Stomach (tissue), 8 donors: ENCODE measurements at regions not wholly inside any gene's neighbourhood (a gene's known extent, or its start where the extent isn't known, plus 50 kb on each side); places are given as distances from the start of the nearest gene placed in this dataset.
A peak's percentile ranks its signal among the peaks of the same experiment; 100 is the strongest.

Experiments
- DNase-seq, 2 donors: peaks; one replicate each; pipeline versions ENCODE4 v3.0.0 to v3.0.0-alpha.2; 2013 to 2019
- H3K27ac ChIP-seq, 5 donors: fragments of 200-600 bp in 4 of 5; sonication (generic) in 4 of 5; one replicate each; pipeline ENCODE4 v1.5.1; 2013 to 2019; ENCODE audit warnings: mild to moderate bottlenecking in 1 of 5, moderate library complexity in 1 of 5
- H3K27me3 ChIP-seq, 3 donors: fragments of 200-600 bp; sonication (generic); one replicate each; pipeline ENCODE4 v1.5.1; 2017 to 2019; ENCODE audit warnings: mixed run types in 1 of 3
- H3K36me3 ChIP-seq, 4 donors: fragments of 200-600 bp; sonication (generic); 1 replicate in 3 of 4; 2 replicates in 1 of 4; pipeline ENCODE4 v1.5.1; 2016 to 2019
- H3K4me1 ChIP-seq, 4 donors: fragments of 200-600 bp; sonication (generic); one replicate each; pipeline ENCODE4 v1.5.1; 2016 to 2019
- H3K4me3 ChIP-seq, 4 donors: fragments of 200-600 bp; sonication (generic) in 3 of 4; one replicate each; pipeline ENCODE4 v1.5.1; 2016 to 2019; ENCODE audit warnings: mild to moderate bottlenecking in 1 of 4
- H3K9me3 ChIP-seq, 4 donors: fragments of 200-600 bp; sonication (generic); one replicate each; pipeline ENCODE4 v1.5.1; 2016 to 2019
- EP300 ChIP-seq: sonication (generic); formaldehyde crosslinking; IDR thresholded peaks from one replicate; pipeline ENCODE4 v1.6.1; 2017; ENCODE audit warnings: antibody characterized with exemption
- POLR2A ChIP-seq, 4 donors: fragments of 450-650 bp; IDR thresholded peaks; one replicate each; pipeline ENCODE4 v1.6.1; 2016; ENCODE audit warnings: antibody characterized with exemption in 4 of 4, control low read depth in 2 of 4, mild to moderate bottlenecking in 1 of 4, moderate library complexity in 1 of 4
- POLR2AphosphoS5 ChIP-seq, 3 donors: sonication (generic); formaldehyde crosslinking; IDR thresholded peaks; one replicate each; pipeline ENCODE4 v1.6.1; 2016; ENCODE audit warnings: antibody characterized with exemption in 3 of 3
- WGBS, 5 donors: extraction: QIAGEN DNeasy Blood & Tissue Kit in 3 of 5; methylation state at CpG; one replicate each; pipeline versions ENCODE4 v1.1.5 to v1.1.7; 2013 to 2018; 5-methylcytosine and 5-hydroxymethylcytosine counted together
- intact Hi-C: fragments of 100-400 bp; cut with DNase I; formaldehyde crosslinking; loops from one replicate; pipeline ENCODE4 v1.15.1; 2023; ENCODE audit warnings: low total_unique reads
- TF ChIP-seq, protein P1 (sequence below), 7 experiments: fragments of 450-650 bp in 4 of 7; fragments of 200-600 bp in 3 of 7; sonication (generic) in 3 of 7; IDR thresholded peaks; one replicate each; pipeline ENCODE4 v1.5.1; 2016 to 2019; ENCODE audit warnings: antibody characterized with exemption in 7 of 7, control low read depth in 2 of 7, mild to moderate bottlenecking in 1 of 7
- donor health status: healthy with polysubstance abuse.
- donor health status: Bipolar disorder and iron deficiency.
- donor health status: healthy.

- Histone ChIP-seq H3K27ac (peak overlapping the region; percentile 1 to 65 (median 45)), H3K4me3 (no peak overlapping the region), H3K4me1 (peaks cover 0 to 26% (median 3%) of the 10 kb centered on the region in 4 donors), H3K27me3 (no peaks in the 10 kb centered on the region), H3K36me3 (no peaks in the 10 kb centered on the region), H3K9me3 (no peaks in the 10 kb centered on the region)
- peak in 1 of 2 donors; percentile 37 for DNase-seq
- TF ChIP-seq, protein P1, sequence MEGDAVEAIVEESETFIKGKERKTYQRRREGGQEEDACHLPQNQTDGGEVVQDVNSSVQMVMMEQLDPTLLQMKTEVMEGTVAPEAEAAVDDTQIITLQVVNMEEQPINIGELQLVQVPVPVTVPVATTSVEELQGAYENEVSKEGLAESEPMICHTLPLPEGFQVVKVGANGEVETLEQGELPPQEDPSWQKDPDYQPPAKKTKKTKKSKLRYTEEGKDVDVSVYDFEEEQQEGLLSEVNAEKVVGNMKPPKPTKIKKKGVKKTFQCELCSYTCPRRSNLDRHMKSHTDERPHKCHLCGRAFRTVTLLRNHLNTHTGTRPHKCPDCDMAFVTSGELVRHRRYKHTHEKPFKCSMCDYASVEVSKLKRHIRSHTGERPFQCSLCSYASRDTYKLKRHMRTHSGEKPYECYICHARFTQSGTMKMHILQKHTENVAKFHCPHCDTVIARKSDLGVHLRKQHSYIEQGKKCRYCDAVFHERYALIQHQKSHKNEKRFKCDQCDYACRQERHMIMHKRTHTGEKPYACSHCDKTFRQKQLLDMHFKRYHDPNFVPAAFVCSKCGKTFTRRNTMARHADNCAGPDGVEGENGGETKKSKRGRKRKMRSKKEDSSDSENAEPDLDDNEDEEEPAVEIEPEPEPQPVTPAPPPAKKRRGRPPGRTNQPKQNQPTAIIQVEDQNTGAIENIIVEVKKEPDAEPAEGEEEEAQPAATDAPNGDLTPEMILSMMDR (IDR thresholded peaks at IDR 0.05) = no peak
- no peak for TF ChIP-seq POLR2AphosphoS5 (IDR thresholded peaks at IDR 0.05)
- no peak for TF ChIP-seq EP300
- no peak for TF ChIP-seq POLR2A (IDR thresholded peaks at IDR 0.05)
- intact Hi-C loops = no loop called here
- 55 to 73% (median 64%) methylated on average over 8 of the region's 8 CpGs for WGBS, 5 donors
These were observed 133.4 kb downstream of the LACC1 start for GRCh38 chr13:44012910-44013757.

- Histone ChIP-seq H3K4me1 (peaks cover 0 to 26% (median 2%) of the 10 kb centered on the region in 4 donors), H3K9me3 (no peaks in the 10 kb centered on the region), H3K4me3 (no peak overlapping the region), H3K27ac (peak overlapping the region in 4 of 5 donors; percentile 1 to 65 (median 44)), H3K27me3 (no peaks in the 10 kb centered on the region), H3K36me3 (no peaks in the 10 kb centered on the region)
- intact Hi-C loops = no loop called here
- 48 to 63% (median 55%) methylated on average over 4 of the region's 4 CpGs for WGBS, 5 donors
- TF ChIP-seq, protein P1 (IDR thresholded peaks at IDR 0.05) = no peak
- TF ChIP-seq EP300 (no peak), POLR2A (IDR thresholded peaks at IDR 0.05) (no peak), POLR2AphosphoS5 (IDR thresholded peaks at IDR 0.05) (no peak)
- peak in 1 of 2 donors; percentile 44 for DNase-seq
These were observed 134.1 kb downstream of the LACC1 start for GRCh38 chr13:44013758-44014291.

DNA sequence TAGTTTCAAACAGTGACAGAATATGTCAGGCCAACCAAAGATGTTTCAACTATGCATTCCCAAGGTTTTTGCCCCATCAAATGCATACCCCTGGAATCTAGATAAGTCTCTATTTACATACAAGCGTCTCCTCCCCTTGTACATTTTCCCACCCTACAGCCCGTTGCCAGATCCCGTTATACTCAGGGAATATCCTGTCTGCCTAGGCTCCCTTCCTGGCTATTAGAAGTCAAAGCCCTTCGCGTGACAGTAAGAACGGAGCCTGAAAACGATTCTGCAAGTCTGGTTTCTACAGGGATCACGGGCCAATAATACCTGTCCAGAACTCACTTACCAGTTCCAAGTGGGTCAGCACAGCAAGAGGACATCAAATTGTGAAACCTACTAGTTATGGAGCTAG lies 134.8 kb downstream of the LACC1 start:
- H3K36me3 ChIP-seq = no peaks in the 10 kb centered on the region
- DNase-seq = no peak
- no peaks in the 10 kb centered on the region for H3K9me3 ChIP-seq
- intact Hi-C loops = no loop called here
- no peak overlapping the region for H3K4me3 ChIP-seq
- TF ChIP-seq POLR2A (IDR thresholded peaks at IDR 0.05) (no peak), EP300 (no peak)
- TF ChIP-seq, protein P1 (IDR thresholded peaks at IDR 0.05) = no peak
- WGBS, 5 donors = 77 to 86% (median 79%) methylated on average over 8 of the region's 8 CpGs
- peaks cover 0 to 26% (median 2%) of the 10 kb centered on the region in 4 donors for H3K4me1 ChIP-seq
- H3K27me3 ChIP-seq = no peaks in the 10 kb centered on the region
- H3K27ac ChIP-seq = peak overlapping the region in 2 of 5 donors; percentile 43 to 45

GRCh38 chr13:44015118-44015517 lies 135.4 kb downstream of the LACC1 start:
- 75 to 84% (median 82%) methylated on average over 5 of the region's 5 CpGs for WGBS, 5 donors
- intact Hi-C loops = no loop called here
- TF ChIP-seq EP300 (no peak), POLR2A (IDR thresholded peaks at IDR 0.05) (no peak), POLR2AphosphoS5 (IDR thresholded peaks at IDR 0.05) (no peak)
- TF ChIP-seq, protein P1 (IDR thresholded peaks at IDR 0.05) = no peak

More at GRCh38 chr13:44015118-44015517, 135.4 kb downstream of the LACC1 start:
- peaks cover 0 to 26% (median 2%) of the 10 kb centered on the region in 4 donors for H3K4me1 ChIP-seq
- H3K4me3 ChIP-seq = no peak overlapping the region
- H3K27me3 ChIP-seq = no peaks in the 10 kb centered on the region
- no peaks in the 10 kb centered on the region for H3K9me3 ChIP-seq
- H3K27ac ChIP-seq = peak overlapping the region in 2 of 5 donors; percentile 14
- no peak for DNase-seq
- H3K36me3 ChIP-seq = no peaks in the 10 kb centered on the region
